H9 (cell line): ENCODE measurements at regions not wholly inside any gene's neighbourhood (a gene's known extent, or its start where the extent isn't known, plus 50 kb on each side); places are given as distances from the start of the nearest gene placed in this dataset.

Source experiments
- DNase-seq: peaks from one replicate; pipeline ENCODE4 v3.0.0-alpha.2; 2017
- H2AFZ ChIP-seq: one replicate; pipeline ENCODE4 v1.6.1; 2013; ENCODE audit warnings: mild to moderate bottlenecking, low read length, control low read depth, moderate library complexity
- H2AK5ac ChIP-seq: 2 replicates; pipeline ENCODE4 v1.6.1; 2013; ENCODE audit warnings: low read length, control low read depth, mixed read lengths; ENCODE audit not compliant: insufficient read length
- H2BK120ac ChIP-seq: one replicate; pipeline ENCODE4 v1.6.1; 2013; ENCODE audit warnings: low read depth, mild to moderate bottlenecking, low read length, control low read depth, inconsistent platforms; ENCODE audit not compliant: poor library complexity, severe bottlenecking
- H2BK12ac ChIP-seq: 2 replicates; pipeline ENCODE4 v1.6.1; 2013; ENCODE audit warnings: low read length, control low read depth, mixed read lengths, low read depth; ENCODE audit not compliant: insufficient read length
- H2BK15ac ChIP-seq: 2 replicates; pipeline ENCODE4 v1.6.1; 2013; ENCODE audit warnings: low read depth, low read length, control low read depth
- H2BK20ac ChIP-seq: one replicate; pipeline ENCODE4 v1.6.1; 2013; ENCODE audit warnings: low read depth, mild to moderate bottlenecking, low read length, control low read depth, inconsistent platforms; ENCODE audit not compliant: poor library complexity, severe bottlenecking
- H2BK5ac ChIP-seq: 2 replicates; pipeline ENCODE4 v1.6.1; 2013; ENCODE audit warnings: low read length, control low read depth, mixed read lengths; ENCODE audit not compliant: insufficient read length
- H3K14ac ChIP-seq: 2 replicates; pipeline ENCODE4 v1.6.1; 2013; ENCODE audit warnings: low read length, control low read depth; ENCODE audit not compliant: insufficient read depth
- H3K18ac ChIP-seq: 2 replicates; pipeline ENCODE4 v1.6.1; 2013; ENCODE audit warnings: low read depth, mild to moderate bottlenecking, mixed read lengths, low read length, control low read depth; ENCODE audit not compliant: insufficient read length
- H3K23ac ChIP-seq: 2 replicates; pipeline ENCODE4 v1.6.1; 2013; ENCODE audit warnings: low read length, control low read depth, mixed read lengths, low read depth; ENCODE audit not compliant: insufficient read length
- H3K23me2 ChIP-seq: 2 replicates; pipeline ENCODE4 v1.6.1; 2013; ENCODE audit warnings: low read depth, mild to moderate bottlenecking, mixed read lengths, low read length, control low read depth; ENCODE audit not compliant: insufficient read length, poor library complexity, severe bottlenecking
- H3K27ac ChIP-seq: 2 replicates; pipeline ENCODE4 v1.5.1; 2013; ENCODE audit warnings: low read length, control low read depth, mixed read lengths, low read depth; ENCODE audit not compliant: insufficient read length
- H3K27me3 ChIP-seq: 2 replicates; pipeline ENCODE4 v1.6.1; 2013; ENCODE audit warnings: low read length, control low read depth, inconsistent platforms; ENCODE audit not compliant: insufficient read depth
- H3K4ac ChIP-seq: 2 replicates; pipeline ENCODE4 v1.6.1; 2013; ENCODE audit warnings: low read depth, mild to moderate bottlenecking, control low read depth, inconsistent platforms, low read length, moderate library complexity
- H3K4me1 ChIP-seq: 2 replicates; pipeline ENCODE4 v1.6.1; 2013; ENCODE audit warnings: low read length, control low read depth, inconsistent platforms; ENCODE audit not compliant: insufficient read depth
- H3K4me2 ChIP-seq: 2 replicates; pipeline ENCODE4 v1.6.1; 2013; ENCODE audit warnings: low read length, control low read depth, mixed read lengths; ENCODE audit not compliant: insufficient read length, insufficient read depth
- H3K56ac ChIP-seq: 2 replicates; pipeline ENCODE4 v1.6.1; 2013; ENCODE audit warnings: low read depth, mild to moderate bottlenecking, mixed read lengths, low read length, control low read depth; ENCODE audit not compliant: insufficient read length
- H3K79me1 ChIP-seq: 2 replicates; pipeline ENCODE4 v1.6.1; 2013; ENCODE audit warnings: low read depth, mild to moderate bottlenecking, moderate library complexity, low read length, control low read depth, inconsistent platforms; ENCODE audit not compliant: insufficient read depth, poor library complexity, severe bottlenecking
- H3K79me2 ChIP-seq: 2 replicates; pipeline ENCODE4 v1.6.1; 2013; ENCODE audit warnings: low read length, control low read depth, inconsistent platforms; ENCODE audit not compliant: insufficient read depth
- H3K9ac ChIP-seq: 2 replicates; pipeline ENCODE4 v1.6.1; 2013; ENCODE audit warnings: low read length, control low read depth, mixed read lengths; ENCODE audit not compliant: insufficient read length; ENCODE audit errors: extremely low read depth
- H3K9me3 ChIP-seq: one replicate; pipeline ENCODE4 v1.6.1; 2013; ENCODE audit warnings: low read depth, low read length, inconsistent platforms; ENCODE audit not compliant: control insufficient read depth
- H3T11ph ChIP-seq: one replicate; pipeline ENCODE4 v1.6.1; 2013; ENCODE audit warnings: mild to moderate bottlenecking, low read length, control low read depth, inconsistent platforms
- H4K20me1 ChIP-seq: one replicate; pipeline ENCODE4 v1.6.1; 2013; ENCODE audit not compliant: control insufficient read depth, insufficient read length, insufficient read depth
- H4K5ac ChIP-seq: 2 replicates; pipeline ENCODE4 v1.6.1; 2013; ENCODE audit warnings: low read depth, mild to moderate bottlenecking, mixed read lengths, low read length, control low read depth; ENCODE audit not compliant: insufficient read length
- H4K8ac ChIP-seq: replicated peaks from 2 replicates; pipeline ENCODE4 v1.6.1; 2013; ENCODE audit warnings: low read length, control low read depth, mixed read lengths, low read depth; ENCODE audit not compliant: insufficient read length
- H4K91ac ChIP-seq: 2 replicates; pipeline ENCODE4 v1.6.1; 2013; ENCODE audit warnings: low read depth, mild to moderate bottlenecking, moderate library complexity, mixed read lengths, low read length, control low read depth; ENCODE audit not compliant: insufficient read length
- H3K27ac Mint-ChIP-seq, 3 experiments: 2 replicates in 2 of 3; 3 replicates in 1 of 3; pipeline ENCODE4 v1.8.0; 2020 to 2021; ENCODE audit warnings: mixed read lengths in 3 of 3, mild to moderate bottlenecking in 1 of 3, moderate library complexity in 1 of 3
- H3K27me3 Mint-ChIP-seq: 2 replicates; pipeline ENCODE4 v1.8.0; 2021; ENCODE audit warnings: low read depth, mild to moderate bottlenecking, moderate library complexity, mixed read lengths
- H3K36me3 Mint-ChIP-seq, 3 experiments: 2 replicates in 2 of 3; 3 replicates in 1 of 3; pipeline ENCODE4 v1.8.0; 2020 to 2021; ENCODE audit warnings: low read depth in 3 of 3, mixed read lengths in 3 of 3; ENCODE audit not compliant: insufficient read depth in 1 of 3
- H3K4me1 Mint-ChIP-seq, 2 experiments: 2 replicates each; pipeline ENCODE4 v1.8.0; 2020; ENCODE audit warnings: mixed read lengths in 2 of 2
- H3K4me3 Mint-ChIP-seq, 2 experiments: 2 replicates in 1 of 2; 3 replicates in 1 of 2; pipeline ENCODE4 v1.8.0; 2020 to 2021; ENCODE audit warnings: mild to moderate bottlenecking in 2 of 2, mixed read lengths in 2 of 2, moderate library complexity in 1 of 2
- H3K9me3 Mint-ChIP-seq, 2 experiments: 2 replicates in 1 of 2; 3 replicates in 1 of 2; pipeline ENCODE4 v1.8.0; 2020; ENCODE audit warnings: mild to moderate bottlenecking in 2 of 2, mixed read lengths in 2 of 2, moderate library complexity in 1 of 2
- CTCF ChIP-seq: fragments of 200-600 bp; sonication (generic); conservative IDR thresholded peaks from 3 replicates; pipeline ENCODE4 v1.8.0; 2021; ENCODE audit warnings: antibody characterized with exemption, mild to moderate bottlenecking
- WGBS: extraction: QIAGEN DNeasy Blood & Tissue Kit; methylation state at CpG from one replicate; pipeline ENCODE4 v1.1.7; 2013; ENCODE audit warnings: missing lambda C conversion rate, low lambda C conversion rate, mixed read lengths; ENCODE audit not compliant: insufficient read length; ENCODE audit errors: extremely low coverage; 5-methylcytosine and 5-hydroxymethylcytosine counted together

- no peak overlapping the region for H4K5ac ChIP-seq
- H3K79me1 ChIP-seq: no peaks in the 10 kb centered on the region
- no CpG with 5 or more reads among the region's 3 CpGs for WGBS
- no peak overlapping the region for H3K4me2 ChIP-seq
- peaks cover 14% of the 10 kb centered on the region for H3K9me3 ChIP-seq
- H3K79me2 ChIP-seq: no peaks in the 10 kb centered on the region
- H3K23me2 ChIP-seq: no peaks in the 10 kb centered on the region
- Mint-ChIP-seq H3K4me3 (no peak overlapping the region), H3K9me3 (peaks cover 20 to 30% of the 10 kb centered on the region in 2 experiments), H3K4me1 (peaks cover 9% of the 10 kb centered on the region in 2 experiments), H3K36me3 (peaks cover 24 to 39% (median 36%) of the 10 kb centered on the region in 3 experiments), H3K27me3 (peaks cover 2% of the 10 kb centered on the region; the same call in 1 of the 2 replicates), H3K27ac (no peak overlapping the region)
- H3K56ac ChIP-seq: no peak overlapping the region
- H2BK12ac ChIP-seq: no peak overlapping the region
- H3K4me1 ChIP-seq: no peaks in the 10 kb centered on the region
- no peak overlapping the region for H3T11ph ChIP-seq
- H3K14ac ChIP-seq: no peak overlapping the region
- no peak overlapping the region for H3K4ac ChIP-seq
- no peak for DNase-seq
- H2BK15ac ChIP-seq: no peak overlapping the region
- no peak overlapping the region for H3K9ac ChIP-seq
- H3K27ac ChIP-seq: no peak overlapping the region
- no peak overlapping the region for H2AFZ ChIP-seq
- no peak overlapping the region for H4K8ac ChIP-seq
- no peaks in the 10 kb centered on the region for H4K20me1 ChIP-seq
- no peak overlapping the region for H3K18ac ChIP-seq
- no peak overlapping the region for H4K91ac ChIP-seq
- H2BK20ac ChIP-seq: no peak overlapping the region
- no peak overlapping the region for H2BK120ac ChIP-seq
- H3K27me3 ChIP-seq: no peaks in the 10 kb centered on the region; the same call in 1 of the 2 replicates
- no peak for TF ChIP-seq CTCF
- H3K23ac ChIP-seq: no peak overlapping the region
- no peak overlapping the region for H2AK5ac ChIP-seq
- H2BK5ac ChIP-seq: no peak overlapping the region
Measured at GRCh38 chr4:4596720-4597119, 54.9 kb upstream of the STX18 start.
